ENCODE measurements at regions not wholly inside any gene's neighbourhood (a gene's known extent, or its start where the extent isn't known, plus 50 kb on each side); places are given as distances from the start of the nearest gene placed in this dataset.
A peak's percentile ranks its signal among the peaks of the same experiment; 100 is the strongest.

DNA sequence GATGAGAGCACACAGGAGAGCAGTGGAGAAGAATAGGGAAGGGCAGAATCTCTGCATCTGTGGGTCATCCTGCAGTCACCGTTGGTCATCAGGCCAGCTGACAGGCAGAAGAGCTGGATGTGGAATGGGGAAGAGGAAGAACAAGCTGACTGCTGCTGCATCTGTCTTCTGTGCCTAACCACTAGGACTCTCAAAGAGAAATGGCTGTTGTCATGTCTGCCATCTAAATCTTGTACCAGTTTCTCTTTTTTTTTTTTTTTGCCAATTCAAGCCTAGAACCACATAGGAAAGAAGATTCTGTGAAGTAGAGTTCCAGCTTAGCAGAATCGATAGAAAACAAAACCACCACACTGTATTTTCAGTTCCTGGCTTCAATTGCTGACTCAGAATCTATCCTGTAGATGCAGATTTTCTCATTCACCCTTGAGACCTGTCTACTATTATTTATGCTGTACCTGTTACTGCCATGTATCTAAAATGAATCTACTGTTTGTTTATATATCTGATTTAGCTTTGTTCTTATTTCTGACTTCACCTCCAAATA is 421.9 kb upstream of the PRICKLE1 start:
- no peak for DNase-seq (ENCODE audit: low read depth)

DNA sequence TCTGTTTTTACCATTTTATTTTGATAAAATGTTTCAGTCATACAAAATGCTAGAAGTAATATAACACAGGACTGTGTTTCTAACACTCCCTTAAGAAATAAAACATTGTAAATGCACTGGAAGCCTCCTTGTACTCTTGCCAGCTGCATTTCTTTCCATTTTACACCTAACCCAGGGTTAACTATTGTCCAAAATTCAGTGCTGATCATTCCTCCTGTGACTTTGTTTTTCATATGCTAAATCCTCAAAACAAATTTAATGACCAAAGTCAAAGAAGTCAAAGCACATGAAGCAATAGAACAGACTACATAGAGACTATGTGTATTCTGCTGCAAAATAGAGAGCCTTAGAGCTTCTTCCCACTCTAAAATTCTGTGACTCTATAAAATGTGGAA is 420.3 kb upstream of the PRICKLE1 start:
- no peak for DNase-seq (ENCODE audit: low read depth)

DNA sequence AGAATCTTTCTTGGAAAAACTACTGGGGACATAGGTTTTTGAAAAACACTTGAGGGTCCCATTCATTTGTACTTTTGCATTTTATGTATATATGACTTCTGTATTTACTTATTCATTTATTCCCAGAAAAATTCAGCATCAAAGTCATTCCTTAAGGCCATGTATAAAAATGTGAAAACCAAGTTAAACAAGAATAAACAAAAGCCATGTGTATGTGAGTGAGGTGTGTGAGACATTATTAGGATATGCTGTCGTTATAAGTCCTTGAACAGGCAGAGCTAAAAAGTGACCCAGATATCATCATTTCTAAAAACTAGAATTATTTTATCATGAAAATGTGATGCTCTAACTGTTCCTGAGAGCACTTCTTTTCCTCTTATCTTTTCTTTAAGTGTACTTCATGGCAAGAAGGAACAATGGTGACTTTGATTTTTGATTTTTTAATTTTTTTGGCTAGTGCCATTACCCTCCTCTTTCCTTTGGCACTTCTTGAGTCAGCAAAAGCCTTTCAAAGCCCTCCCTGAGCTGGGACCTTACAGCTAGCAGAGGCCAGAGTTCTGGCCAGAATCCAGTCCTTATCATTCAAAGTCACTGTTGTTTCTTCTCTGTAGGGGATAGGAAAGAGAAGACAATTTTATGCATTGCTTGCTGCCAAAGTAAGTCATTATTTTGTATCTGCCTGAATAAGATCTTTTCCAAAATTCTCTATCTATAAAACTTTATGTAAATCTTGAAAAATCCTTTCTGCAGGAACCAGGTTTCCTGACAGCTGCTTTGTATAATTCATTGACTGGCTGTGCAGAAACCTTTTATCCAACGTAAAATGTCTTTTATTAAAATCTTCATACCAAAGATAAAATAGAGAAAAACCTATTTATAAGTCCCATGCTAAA is 419.7 kb upstream of the PRICKLE1 start:
- DNase-seq (ENCODE audit: low read depth) = no peak

DNA sequence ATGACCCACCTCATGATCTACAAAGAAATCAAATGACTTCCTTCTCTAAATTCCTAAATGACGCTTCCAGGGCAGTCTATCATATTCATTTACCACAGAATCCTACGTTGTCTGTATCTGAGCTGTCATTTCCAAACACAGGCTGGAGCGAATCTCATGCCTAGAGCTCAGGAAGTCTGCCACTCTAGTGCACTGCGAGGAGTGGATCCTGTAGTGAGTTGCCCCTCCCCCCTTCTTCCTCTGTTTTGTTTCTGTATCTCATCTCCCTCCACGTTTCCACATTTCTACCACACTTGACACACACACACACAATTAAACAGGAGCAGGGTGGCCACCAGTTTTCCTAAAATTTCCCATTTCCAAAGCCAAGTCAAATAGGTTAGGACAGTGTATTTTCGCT is 415.4 kb upstream of the PRICKLE1 start:
- DNase-seq (ENCODE audit: low read depth) = no peak

DNA sequence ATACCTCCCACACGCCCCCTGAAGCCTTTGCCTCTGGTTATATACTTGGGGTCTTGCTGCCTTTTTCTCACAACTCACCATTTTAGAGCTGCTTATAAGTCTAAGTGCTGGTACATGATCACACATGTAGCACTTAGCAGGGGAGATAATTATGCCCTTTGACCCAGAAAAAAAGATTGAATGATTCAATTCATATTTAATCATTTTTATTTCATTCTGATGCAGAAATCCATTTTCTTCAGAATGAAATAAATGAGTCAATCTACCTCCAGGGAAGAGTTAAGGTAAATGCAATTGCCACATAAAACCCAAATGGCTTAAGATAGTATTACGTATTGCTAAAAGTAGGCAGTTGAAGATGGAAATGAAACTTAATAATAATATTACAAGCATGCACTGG is 414.6 kb upstream of the PRICKLE1 start:
- no peak for DNase-seq (ENCODE audit: low read depth)

DNA sequence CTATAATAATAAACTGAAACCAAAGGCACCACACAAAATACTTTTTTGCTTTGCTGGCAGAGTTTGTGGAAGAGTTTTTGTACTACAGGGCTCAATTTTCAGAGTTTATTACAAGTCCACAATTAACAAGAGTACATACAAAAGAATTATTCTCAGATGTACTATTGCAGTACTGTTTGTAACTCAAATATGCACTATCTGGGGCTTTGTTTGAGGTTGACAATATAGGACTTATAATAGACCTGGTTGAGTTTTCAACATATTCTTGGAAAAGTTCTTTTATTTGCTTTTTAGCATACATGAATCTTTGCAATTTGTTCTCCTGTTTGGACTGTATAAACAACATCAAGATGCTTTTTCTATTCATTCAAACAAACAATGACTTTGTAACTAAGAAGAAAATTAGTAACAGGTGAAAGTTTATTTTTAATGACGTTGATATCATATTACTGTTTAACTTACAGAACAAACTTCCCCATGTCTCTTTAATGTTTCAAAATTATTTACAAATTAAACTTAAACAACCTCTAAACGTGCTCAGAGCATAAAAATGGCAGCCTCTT is 407.4 kb upstream of the PRICKLE1 start:
- DNase-seq (ENCODE audit: low read depth) = no peak

DNA sequence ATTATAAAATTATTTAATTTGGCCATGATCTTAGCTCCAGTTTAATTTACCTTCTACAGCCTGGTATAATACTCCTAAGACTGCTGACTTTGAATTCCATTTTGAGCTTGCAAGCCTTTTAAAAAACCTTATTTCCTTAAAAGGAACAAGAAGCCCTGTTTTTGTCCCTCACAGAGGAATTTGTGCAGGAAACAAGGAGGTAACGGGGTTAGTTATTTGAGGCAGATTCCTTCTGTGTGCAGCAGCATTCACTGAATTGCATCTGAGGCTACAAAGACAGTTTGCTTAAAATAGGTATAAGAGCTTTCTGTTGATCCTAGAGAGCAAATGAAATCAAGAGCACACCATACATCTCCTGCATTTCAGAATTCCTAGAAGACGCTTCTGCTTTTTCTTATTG is 403.3 kb upstream of the PRICKLE1 start:
- DNase-seq (ENCODE audit: low read depth) = no peak

DNA sequence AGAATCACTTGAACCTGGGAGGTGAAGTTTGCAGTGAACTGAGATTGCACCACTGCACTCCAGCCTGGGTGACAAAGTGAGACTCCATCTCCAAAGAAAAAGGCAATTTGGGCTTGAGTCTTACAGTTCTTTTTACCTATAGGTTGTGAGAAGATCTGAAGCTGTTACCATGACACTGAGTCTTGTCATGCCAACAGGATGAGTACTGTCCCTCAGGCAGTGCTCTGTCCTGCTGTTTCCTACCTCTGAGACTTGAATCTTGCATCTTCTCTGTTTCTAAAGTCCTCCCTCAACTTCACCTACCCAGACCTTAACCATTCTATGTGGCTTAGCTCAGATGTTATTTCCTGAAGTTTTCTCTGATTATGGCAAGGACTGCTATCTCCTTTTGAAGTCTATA is 400.8 kb upstream of the PRICKLE1 start:
- no peak for DNase-seq (ENCODE audit: low read depth)

DNA sequence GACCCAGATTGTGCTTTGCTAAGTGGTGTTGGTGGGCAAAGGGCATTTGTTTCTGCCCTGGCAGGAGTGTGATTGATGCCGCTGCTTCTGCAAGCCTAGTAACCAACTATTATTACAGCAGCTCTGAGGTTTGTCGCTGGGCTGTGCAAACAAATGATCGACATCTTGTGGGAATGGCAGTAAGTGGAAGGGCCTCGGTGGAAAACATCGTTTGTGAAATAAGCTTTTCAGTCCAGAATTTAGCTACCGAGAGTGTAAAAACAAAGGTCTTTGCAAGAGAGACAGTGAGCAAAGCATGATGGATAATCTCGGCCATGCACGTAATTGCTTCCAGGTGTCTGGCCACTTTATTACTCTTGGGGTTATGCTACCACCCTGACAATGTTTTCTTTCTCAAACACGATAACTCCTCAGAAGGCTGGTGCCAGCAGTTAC is 397.7 kb upstream of the PRICKLE1 start:
- DNase-seq (ENCODE audit: low read depth) = no peak

DNA sequence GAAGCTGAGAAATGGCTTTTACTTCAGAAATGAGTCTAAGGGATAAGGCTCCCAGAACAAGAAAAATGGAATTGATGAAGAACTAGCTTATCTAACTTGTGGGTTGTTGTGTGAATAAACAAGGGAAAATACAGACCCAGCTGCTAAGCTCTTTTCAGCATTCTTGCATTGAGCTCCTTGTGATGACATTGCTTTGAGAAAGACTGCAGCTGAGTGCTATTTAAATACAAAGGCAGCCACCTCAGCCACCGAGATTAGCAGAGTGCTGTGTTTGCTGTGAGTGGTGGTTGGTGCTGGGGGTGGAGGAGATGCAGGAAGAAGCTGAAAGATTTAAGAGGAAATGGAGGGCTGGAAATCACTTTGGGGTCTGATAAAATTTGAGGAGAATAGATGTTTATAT is 396.0 kb upstream of the PRICKLE1 start:
- peak; percentile 32 for DNase-seq (ENCODE audit: low read depth)

DNA sequence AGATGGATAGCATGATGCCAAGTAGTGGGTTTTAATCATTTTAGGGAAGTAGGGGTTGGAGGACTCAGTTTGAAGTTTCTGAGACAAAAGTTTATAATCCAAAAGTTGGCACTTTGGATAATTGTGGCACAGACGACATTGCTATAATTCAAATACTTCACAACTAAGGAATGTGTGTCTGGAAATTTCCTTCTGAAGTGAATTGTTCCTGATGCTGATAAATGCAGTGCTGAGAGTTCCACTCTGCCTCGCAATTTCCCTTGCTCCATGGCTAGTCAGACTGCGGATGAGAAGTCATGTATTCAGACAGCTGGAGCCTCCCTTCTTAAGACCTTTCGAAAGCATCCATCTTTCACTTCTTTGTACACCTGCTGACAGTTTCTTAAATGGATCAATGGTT is 393.3 kb upstream of the PRICKLE1 start:
- DNase-seq (ENCODE audit: low read depth) = no peak

DNA sequence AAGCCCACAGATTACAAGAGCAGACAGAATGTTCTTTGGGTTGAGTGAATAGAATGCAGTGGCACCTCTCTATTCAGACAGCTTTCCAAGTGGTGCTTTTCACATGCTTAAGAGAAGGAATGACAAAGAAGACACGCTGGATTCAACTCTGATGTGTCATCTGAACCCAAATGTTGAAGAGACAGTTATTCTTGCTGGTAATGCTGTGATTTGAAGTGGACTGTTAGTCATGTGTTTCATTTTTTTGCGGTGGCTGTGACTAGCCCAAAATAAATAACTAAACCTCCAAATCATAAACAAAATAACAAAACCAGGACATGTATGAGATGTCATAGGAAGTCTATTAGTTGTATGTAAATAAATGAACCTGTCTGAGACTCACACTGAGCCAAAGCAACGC is 391.8 kb upstream of the PRICKLE1 start:
- peak; percentile 47 for DNase-seq (ENCODE audit: low read depth)

DNA sequence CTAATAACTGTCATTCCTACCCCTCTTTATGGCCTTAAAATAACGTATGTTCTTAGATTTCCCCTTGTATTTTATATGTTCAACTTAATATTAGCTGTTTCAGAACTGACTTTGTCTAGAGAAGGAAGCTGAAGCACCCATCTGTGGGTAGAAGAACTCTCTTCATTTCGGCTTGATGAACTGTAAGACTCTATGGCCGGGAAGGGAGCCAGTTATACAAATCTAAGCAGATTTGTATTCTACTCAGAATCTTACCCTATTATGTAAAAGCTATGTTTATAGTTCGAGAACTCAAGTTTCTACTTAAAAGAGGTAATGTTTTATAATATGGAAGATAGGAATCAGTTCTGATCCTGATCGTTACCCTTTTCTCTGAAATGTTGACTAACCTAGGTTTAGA is 390.9 kb upstream of the PRICKLE1 start:
- no peak for DNase-seq (ENCODE audit: low read depth)

DNA sequence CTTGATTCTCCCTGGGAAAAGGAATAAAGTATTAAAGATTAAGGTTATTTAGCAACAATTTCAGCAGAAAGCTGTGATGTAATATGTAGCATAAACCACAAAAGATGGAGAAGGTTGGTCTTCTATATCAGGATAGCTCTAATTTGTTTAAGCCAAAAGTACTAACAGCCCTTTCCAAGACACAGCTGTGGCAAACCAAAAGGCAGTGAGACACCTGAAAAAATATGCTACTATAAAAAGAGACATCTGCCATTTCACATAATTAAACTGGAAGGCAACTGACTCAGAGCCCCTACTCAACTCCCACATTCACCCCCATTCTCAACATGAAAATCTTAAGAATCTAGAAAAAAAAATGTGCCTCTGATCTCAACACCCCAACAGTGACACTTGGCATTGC is 390.2 kb upstream of the PRICKLE1 start:
- DNase-seq (ENCODE audit: low read depth) = no peak

DNA sequence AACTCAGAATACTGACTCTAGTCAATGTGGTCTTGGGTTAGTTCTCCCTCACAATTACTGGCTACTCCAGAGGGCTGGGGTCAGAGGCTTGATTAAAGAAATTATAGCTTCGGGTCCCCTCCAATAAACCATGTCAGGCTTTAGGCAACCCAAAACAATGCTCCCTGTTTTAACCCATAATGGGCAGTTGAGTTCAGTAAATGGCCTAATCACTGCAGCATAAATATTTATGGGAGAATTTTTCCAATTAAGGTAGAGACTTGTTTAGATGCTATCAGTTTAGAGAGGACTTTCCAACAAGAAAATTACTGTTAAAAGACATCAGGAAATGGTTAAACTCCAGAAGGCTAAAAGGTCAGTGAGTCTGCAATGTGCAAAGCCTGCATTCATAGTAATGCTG is 389.2 kb upstream of the PRICKLE1 start:
- DNase-seq (ENCODE audit: low read depth) = no peak

DNA sequence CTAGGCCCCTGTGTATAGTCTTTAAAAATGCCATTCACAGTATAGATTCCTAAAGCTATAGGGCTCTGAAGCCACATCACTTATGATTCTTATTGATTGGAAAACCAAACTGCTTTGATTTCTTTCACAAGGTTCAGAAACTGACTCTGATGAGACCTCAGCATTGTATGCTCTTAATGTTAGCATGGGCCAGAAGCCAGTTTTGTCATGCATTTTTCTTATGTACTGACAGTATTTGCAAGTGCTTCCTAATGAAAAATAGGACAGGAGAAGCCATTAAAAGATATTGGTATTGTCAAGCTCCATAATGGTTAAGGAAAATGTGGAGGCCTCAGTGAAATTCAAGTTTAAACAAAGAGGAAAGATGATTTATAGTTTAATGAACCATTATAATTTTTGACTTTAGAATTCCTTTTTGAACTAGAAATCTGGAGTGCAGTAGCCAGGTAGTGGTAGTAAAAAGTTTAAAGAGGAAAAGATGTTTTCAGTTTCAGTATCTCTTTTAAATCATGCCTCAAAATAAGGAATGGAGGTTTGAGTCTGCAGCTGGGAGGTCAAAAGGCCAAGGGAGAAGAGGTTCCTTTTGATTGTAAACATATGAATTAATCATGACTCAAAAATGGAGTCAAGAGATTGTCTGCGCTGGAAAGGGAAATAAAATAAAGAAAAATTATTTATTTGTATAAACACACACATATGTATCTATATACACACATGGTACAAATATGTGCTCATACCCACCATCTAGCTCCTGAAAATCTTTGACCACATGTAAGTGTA is 388.1 kb upstream of the PRICKLE1 start:
- DNase-seq (ENCODE audit: low read depth) = no peak

DNA sequence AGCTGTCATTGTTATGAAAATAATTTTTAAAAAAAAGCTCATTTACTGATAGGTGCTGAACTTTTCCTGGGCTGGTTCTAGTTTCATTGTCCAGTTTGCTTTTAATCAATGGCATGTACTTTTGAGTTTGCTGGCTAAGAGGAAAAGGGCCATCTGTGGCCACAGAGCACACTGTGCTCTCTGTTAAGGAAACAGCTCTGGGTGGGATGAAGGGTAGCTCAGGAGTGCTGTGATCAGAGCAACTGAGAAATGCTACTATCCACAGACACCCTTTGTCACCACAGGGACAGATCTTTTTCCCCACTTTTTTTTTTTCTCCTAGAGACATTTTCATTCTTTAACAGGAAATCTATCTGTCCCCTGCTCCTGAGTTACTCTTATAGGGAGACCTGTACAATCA is 387.1 kb upstream of the PRICKLE1 start:
- no peak for DNase-seq (ENCODE audit: low read depth)

DNA sequence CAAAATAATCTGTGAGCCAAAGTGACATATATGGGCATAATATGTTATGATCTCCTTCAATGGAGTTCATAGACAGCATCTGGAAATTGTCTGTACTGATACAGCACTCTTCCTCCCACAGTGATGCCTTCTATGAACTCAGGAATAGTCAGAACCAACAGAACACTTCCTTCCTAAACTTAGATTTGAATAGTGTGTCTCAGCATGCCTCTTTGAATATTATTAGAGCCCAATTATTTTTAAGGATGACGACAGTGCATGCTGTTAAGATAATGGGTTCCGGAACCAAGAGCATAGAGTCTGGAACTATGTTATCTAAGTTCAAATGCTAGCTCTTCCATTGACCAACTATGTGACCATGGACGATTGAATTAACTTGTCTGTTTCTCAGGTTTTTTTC is 386.6 kb upstream of the PRICKLE1 start:
- DNase-seq (ENCODE audit: low read depth) = no peak

DNA sequence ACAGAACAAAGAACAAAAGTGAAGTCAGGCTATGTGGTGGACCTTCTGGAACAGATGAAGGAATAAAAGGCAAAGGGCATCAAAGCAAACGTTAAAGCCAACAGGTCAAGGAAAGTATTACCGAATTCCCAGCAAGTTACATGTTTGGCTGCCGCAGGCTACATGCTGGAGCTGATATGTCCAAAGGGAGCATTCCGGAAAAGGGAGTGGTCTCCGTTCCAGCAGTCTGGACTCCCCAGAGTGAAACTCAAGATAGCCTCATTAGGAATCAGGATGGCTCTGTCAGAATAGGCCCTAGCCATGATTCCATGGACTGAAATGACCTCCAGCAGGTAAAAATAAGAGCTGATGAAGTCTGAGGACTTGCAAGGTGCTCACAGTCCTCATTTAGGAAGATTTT is 379.8 kb upstream of the PRICKLE1 start:
- no peak for DNase-seq (ENCODE audit: low read depth)

DNA sequence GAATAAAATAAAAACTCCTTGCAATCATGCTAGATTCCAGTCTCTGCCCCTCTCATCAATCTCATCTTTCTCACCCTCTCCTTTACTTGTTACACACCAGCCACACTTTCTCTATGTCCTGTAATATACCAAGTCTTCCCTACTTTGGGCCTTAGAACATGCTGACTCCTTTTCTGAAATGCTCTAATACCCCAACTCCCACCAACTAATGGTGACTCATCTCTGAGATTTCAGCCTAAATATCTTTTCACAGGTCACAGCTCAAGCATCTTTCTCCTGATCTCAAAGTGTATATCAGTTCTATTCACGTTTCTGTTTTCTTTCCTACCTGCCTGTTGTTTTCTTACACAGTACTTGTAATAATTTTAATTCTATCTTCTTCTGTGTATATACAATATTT is 378.9 kb upstream of the PRICKLE1 start:
- no peak for DNase-seq (ENCODE audit: low read depth)

DNA sequence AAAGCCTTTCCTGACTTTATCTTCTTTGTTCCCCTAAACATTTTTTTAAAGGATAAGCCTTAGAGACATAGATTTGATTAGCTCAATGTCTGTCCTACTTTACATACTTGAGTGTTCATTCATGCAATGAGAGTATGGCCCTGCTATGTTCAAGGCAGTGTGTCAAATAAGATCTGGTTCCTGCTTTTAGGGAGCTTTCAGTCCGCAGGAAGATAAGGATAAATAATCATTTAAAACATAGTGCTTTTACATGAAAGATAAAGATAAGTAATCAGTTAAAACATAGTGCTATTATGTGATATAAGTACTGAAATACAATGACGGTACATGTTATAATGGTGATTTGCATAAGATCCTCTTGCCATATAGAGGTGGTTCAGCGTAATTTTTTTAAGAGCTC is 378.3 kb upstream of the PRICKLE1 start:
- no peak for DNase-seq (ENCODE audit: low read depth)

DNA sequence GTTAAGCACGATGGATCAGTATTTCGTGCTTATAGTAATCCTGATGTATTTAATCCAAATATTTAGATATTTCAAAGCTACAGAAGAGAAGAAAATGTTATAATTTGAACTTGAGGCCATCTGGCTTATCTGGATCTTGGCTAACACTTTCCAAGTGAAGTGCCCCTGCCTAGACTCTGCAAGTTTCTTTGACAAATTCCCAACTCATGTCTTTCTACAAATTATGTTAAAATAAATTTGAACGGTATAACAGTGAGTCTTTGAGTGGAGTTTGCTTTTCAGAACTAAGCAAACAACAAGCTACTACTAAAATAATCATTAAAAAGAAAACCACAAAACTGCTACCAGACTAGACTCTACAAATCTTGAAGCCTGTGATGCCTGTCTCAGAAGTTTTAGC is 374.4 kb upstream of the PRICKLE1 start:
- DNase-seq (ENCODE audit: low read depth) = no peak

DNA sequence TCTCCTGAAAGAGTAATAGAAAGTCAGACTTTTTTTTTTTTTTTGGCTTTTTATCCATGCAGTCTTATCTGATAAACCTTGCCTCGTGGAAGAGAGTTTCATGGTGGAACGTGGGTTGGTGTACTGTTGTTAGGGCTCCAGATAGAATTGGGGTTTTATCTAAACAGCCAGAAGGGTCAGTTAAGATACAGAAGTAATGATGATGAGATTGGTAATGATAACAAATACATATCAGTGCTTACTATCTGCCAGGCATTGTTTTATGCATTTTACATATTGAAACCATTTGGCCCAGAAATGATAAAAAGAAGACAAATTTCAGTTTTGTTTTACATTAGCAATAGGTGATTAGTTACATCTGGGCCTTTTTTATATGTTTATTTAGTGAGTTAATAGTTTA is 372.8 kb upstream of the PRICKLE1 start:
- no peak for DNase-seq (ENCODE audit: low read depth)
